NB4 (cell line): ENCODE measurements at regions not wholly inside any gene's neighbourhood (a gene's known extent, or its start where the extent isn't known, plus 50 kb on each side); places are given as distances from the start of the nearest gene placed in this dataset.

Experiments
- POLR2A ChIP-seq: IDR thresholded peaks from 2 replicates; pipeline ENCODE4 v1.6.1; 2011; ENCODE audit warnings: mild to moderate bottlenecking; ENCODE audit not compliant: insufficient read length; ENCODE audit errors: extremely low read depth
- TF ChIP-seq, protein P1 (sequence below): IDR thresholded peaks from one replicate; pipeline ENCODE4 v1.5.1; 2012; ENCODE audit warnings: low read depth, low read length
- TF ChIP-seq, protein P2 (sequence below): IDR thresholded peaks from 2 replicates; pipeline ENCODE4 v1.6.1; 2011; ENCODE audit warnings: low read depth, low read length

DNA sequence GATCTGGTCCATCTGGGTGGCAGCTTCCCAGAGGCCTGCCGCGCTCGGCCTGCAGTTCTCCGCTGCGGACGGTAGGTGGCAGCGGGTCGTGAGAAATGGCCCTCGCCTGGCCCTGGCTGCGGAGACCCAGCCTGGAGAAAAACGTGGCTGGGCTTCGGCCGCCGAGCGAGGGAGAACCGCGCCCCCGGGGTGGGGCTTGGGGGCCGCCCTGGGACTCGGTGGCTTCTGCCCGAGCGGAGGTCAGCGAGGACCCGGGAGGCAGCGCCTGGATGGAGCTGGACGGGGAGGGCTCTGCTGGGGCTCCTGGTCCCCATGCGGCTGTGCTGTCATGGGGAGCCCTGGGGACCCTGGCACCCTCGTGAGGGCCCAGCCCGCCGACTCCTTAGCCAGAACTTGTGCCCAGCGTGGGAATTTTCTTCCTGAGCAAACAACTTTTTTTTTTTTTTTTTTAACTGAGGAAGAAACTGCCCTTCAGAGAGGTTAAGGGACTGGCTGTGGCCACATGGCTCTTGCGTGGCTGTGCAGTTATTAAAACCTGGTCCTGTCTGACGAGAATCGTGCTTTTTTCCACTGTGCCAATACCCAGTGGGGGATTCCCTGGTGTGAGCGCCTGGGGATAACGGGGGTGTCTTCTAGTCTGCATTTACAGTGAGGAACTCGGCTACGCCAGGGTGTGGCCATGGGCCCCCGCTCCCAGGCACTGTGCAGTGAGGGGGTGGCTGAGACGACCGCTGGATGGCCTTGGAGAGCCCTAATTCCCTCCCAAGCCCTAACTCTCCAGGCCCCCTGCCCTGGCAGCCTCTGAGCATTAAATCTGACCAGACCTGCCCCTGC is 535.6 kb downstream of the INSC start:
- TF ChIP-seq, protein P1, sequence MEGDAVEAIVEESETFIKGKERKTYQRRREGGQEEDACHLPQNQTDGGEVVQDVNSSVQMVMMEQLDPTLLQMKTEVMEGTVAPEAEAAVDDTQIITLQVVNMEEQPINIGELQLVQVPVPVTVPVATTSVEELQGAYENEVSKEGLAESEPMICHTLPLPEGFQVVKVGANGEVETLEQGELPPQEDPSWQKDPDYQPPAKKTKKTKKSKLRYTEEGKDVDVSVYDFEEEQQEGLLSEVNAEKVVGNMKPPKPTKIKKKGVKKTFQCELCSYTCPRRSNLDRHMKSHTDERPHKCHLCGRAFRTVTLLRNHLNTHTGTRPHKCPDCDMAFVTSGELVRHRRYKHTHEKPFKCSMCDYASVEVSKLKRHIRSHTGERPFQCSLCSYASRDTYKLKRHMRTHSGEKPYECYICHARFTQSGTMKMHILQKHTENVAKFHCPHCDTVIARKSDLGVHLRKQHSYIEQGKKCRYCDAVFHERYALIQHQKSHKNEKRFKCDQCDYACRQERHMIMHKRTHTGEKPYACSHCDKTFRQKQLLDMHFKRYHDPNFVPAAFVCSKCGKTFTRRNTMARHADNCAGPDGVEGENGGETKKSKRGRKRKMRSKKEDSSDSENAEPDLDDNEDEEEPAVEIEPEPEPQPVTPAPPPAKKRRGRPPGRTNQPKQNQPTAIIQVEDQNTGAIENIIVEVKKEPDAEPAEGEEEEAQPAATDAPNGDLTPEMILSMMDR: peak; percentile 81
- no peak for TF ChIP-seq POLR2A
- TF ChIP-seq, protein P2, sequence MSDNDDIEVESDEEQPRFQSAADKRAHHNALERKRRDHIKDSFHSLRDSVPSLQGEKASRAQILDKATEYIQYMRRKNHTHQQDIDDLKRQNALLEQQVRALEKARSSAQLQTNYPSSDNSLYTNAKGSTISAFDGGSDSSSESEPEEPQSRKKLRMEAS: peak; percentile 71
